Fibroblast of lung (primary cell): ENCODE measurements at regions not wholly inside any gene's neighbourhood (a gene's known extent, or its start where the extent isn't known, plus 50 kb on each side); places are given as distances from the start of the nearest gene placed in this dataset.
"Not testable (repeated sequence)": the region's sequence is repeated elsewhere in the genome, so short reads cannot be mapped to it uniquely, and the experiment has no call there.

Source experiments
- DNase-seq, 2 donors: peaks; one replicate each; pipeline versions ENCODE4 v3.0.0 to v3.0.0-alpha.2; 2010; ENCODE audit warnings: low read depth in 2 of 2
- H2AFZ ChIP-seq: 2 replicates; pipeline ENCODE4 v1.5.1; 2012; ENCODE audit warnings: low read length, control low read depth, inconsistent platforms
- H3K27ac ChIP-seq: 2 replicates; pipeline ENCODE4 v1.5.1; 2011; ENCODE audit warnings: low read length, control low read depth; ENCODE audit not compliant: insufficient read depth
- H3K27me3 ChIP-seq: 2 replicates; pipeline ENCODE4 v1.5.1; 2011; ENCODE audit warnings: mild to moderate bottlenecking, low read length; ENCODE audit not compliant: control insufficient read depth, insufficient read depth
- H3K36me3 ChIP-seq: 2 replicates; pipeline ENCODE4 v1.5.1; 2011; ENCODE audit warnings: low read length; ENCODE audit not compliant: control insufficient read depth, insufficient read depth
- H3K4me1 ChIP-seq: 2 replicates; pipeline ENCODE4 v1.5.1; 2011; ENCODE audit warnings: low read length; ENCODE audit not compliant: control insufficient read depth, insufficient read depth; ENCODE audit errors: extremely low read depth
- H3K4me2 ChIP-seq: 2 replicates; pipeline ENCODE4 v1.5.1; 2011; ENCODE audit warnings: low read length, control low read depth; ENCODE audit not compliant: insufficient read depth; ENCODE audit errors: extremely low read depth
- H3K4me3 ChIP-seq, 4 experiments: fragments of 200-600 bp in 1 of 4; sonication (generic) in 1 of 4; replicated peaks in 1 of 4; 2 replicates each; pipeline ENCODE4 v1.5.1; 2011 to 2016; ENCODE audit warnings: low read length in 4 of 4, low read depth in 3 of 4, mild to moderate bottlenecking in 3 of 4, control low read depth in 2 of 4, inconsistent platforms in 1 of 4, mixed read lengths in 1 of 4; ENCODE audit not compliant: insufficient read depth in 1 of 4; ENCODE audit errors: control extremely low read depth in 1 of 4
- H3K79me2 ChIP-seq: 2 replicates; pipeline ENCODE4 v1.5.1; 2012; ENCODE audit warnings: mild to moderate bottlenecking, low read length, inconsistent platforms; ENCODE audit not compliant: control insufficient read depth, insufficient read depth
- H3K9ac ChIP-seq: 2 replicates; pipeline ENCODE4 v1.5.1; 2011; ENCODE audit warnings: mild to moderate bottlenecking, low read length, control low read depth; ENCODE audit not compliant: insufficient read depth
- H3K9me3 ChIP-seq: 2 replicates; pipeline ENCODE4 v1.5.1; 2012; ENCODE audit warnings: low read depth, low read length; ENCODE audit not compliant: control insufficient read depth, insufficient read depth
- H4K20me1 ChIP-seq: 2 replicates; pipeline ENCODE4 v1.5.1; 2011; ENCODE audit warnings: low read length; ENCODE audit not compliant: control insufficient read depth, insufficient read depth; ENCODE audit errors: extremely low read depth
- CTCF ChIP-seq, 2 donors: IDR thresholded peaks in 1 of 2; conservative IDR thresholded peaks in 1 of 2; 1 replicate in 1 of 2; 2 replicates in 1 of 2; pipeline ENCODE4 v1.5.1; 2011 to 2012; ENCODE audit warnings: low read length in 2 of 2, control low read depth in 1 of 2, inconsistent platforms in 1 of 2, low read depth in 1 of 2, mild to moderate bottlenecking in 1 of 2
- EZH2 ChIP-seq: IDR thresholded peaks from 2 replicates; pipeline ENCODE4 v1.5.1; 2012; ENCODE audit warnings: low read length, control low read depth, mild to moderate bottlenecking; ENCODE audit errors: missing control alignments

- Histone ChIP-seq H3K36me3 (no peaks in the 10 kb centered on the region), H3K4me2 (no peak overlapping the region), H3K79me2 (no peaks in the 10 kb centered on the region), H3K4me1 (no peaks in the 10 kb centered on the region), H3K27me3 (no peaks in the 10 kb centered on the region), H3K4me3 (no peak overlapping the region), H2AFZ (no peak overlapping the region), H3K27ac (no peak overlapping the region), H4K20me1 (no peaks in the 10 kb centered on the region), H3K9ac (no peak overlapping the region), H3K9me3 (no peaks in the 10 kb centered on the region)
- TF ChIP-seq CTCF (conservative IDR thresholded peaks at IDR 0.05 in 1 of 2, IDR thresholded peaks at IDR 0.05 in 1 of 2; ENCODE audit: low read depth in 1 of 2, low read length in 2 of 2), result no peak
- TF ChIP-seq EZH2, result no peak
- DNase-seq, result no peak
Observed at GRCh38 chr1:244297616-244298015, 154.1 kb downstream of the ADSS2 start.

- not testable (repeated sequence) for DNase-seq, H2AFZ ChIP-seq, H3K9ac ChIP-seq, H3K36me3 ChIP-seq, H3K4me1 ChIP-seq, H3K4me2 ChIP-seq, H3K27me3 ChIP-seq, H3K27ac ChIP-seq, H4K20me1 ChIP-seq, H3K4me3 ChIP-seq, H3K79me2 ChIP-seq, H3K9me3 ChIP-seq
Observed at GRCh38 chr1:244300029-244300375, 151.7 kb downstream of the ADSS2 start.

GRCh38 chr1:244301595-244302130 lies 150.0 kb downstream of the ADSS2 start:
- TF ChIP-seq CTCF (conservative IDR thresholded peaks at IDR 0.05 in 1 of 2, IDR thresholded peaks at IDR 0.05 in 1 of 2; ENCODE audit: low read depth in 1 of 2, low read length in 2 of 2), result no peak
- H2AFZ ChIP-seq, result no peak overlapping the region
- no peak overlapping the region for H3K9ac ChIP-seq
- H3K4me3 ChIP-seq, result no peak overlapping the region
- H3K9me3 ChIP-seq, result no peaks in the 10 kb centered on the region
- no peak for DNase-seq
- H3K79me2 ChIP-seq, result no peaks in the 10 kb centered on the region
- no peaks in the 10 kb centered on the region for H3K4me1 ChIP-seq
- H3K27ac ChIP-seq, result no peak overlapping the region
- no peaks in the 10 kb centered on the region for H4K20me1 ChIP-seq
- H3K4me2 ChIP-seq, result no peak overlapping the region
- H3K27me3 ChIP-seq, result no peaks in the 10 kb centered on the region
- no peaks in the 10 kb centered on the region for H3K36me3 ChIP-seq
